B cell (primary cell): ENCODE measurements at regions not wholly inside any gene's neighbourhood (a gene's known extent, or its start where the extent isn't known, plus 50 kb on each side); places are given as distances from the start of the nearest gene placed in this dataset.

Experiments used
- EZH2 ChIP-seq: IDR thresholded peaks from 2 replicates; pipeline ENCODE4 v1.6.1; 2012; ENCODE audit warnings: borderline replicate concordance, low read depth, mild to moderate bottlenecking, moderate library complexity, low read length; ENCODE audit not compliant: insufficient read depth, poor library complexity, severe bottlenecking
- TF ChIP-seq, protein P1 (sequence below): fragments of 200-600 bp; IDR thresholded peaks from one replicate; pipeline ENCODE4 v1.8.0; 2022; ENCODE audit warnings: antibody characterized with exemption, mild to moderate bottlenecking

DNA sequence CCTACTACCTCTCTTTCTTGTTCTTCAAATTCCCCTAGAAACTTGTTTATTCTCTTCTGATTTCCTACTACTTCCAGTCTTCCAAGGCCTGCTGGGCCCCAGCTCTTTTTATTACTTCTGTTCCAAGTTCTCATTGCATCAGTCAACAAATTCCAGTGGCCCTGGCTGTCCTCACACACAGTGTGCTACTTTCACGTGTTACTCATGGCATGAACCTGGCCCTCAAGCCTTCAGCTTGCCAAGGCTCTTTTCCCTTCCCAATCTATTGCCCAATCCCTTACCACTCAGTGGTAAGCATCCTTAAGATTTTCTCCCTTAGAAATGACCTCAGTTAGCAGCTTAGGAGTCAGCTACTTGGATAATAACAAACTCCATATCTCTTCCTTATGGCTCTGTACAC, 613.5 kb downstream of the LMO4 start:
- no peak for TF ChIP-seq EZH2
- TF ChIP-seq, protein P1, sequence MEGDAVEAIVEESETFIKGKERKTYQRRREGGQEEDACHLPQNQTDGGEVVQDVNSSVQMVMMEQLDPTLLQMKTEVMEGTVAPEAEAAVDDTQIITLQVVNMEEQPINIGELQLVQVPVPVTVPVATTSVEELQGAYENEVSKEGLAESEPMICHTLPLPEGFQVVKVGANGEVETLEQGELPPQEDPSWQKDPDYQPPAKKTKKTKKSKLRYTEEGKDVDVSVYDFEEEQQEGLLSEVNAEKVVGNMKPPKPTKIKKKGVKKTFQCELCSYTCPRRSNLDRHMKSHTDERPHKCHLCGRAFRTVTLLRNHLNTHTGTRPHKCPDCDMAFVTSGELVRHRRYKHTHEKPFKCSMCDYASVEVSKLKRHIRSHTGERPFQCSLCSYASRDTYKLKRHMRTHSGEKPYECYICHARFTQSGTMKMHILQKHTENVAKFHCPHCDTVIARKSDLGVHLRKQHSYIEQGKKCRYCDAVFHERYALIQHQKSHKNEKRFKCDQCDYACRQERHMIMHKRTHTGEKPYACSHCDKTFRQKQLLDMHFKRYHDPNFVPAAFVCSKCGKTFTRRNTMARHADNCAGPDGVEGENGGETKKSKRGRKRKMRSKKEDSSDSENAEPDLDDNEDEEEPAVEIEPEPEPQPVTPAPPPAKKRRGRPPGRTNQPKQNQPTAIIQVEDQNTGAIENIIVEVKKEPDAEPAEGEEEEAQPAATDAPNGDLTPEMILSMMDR: no peak
